ENCODE measurements at regions not wholly inside any gene's neighbourhood (a gene's known extent, or its start where the extent isn't known, plus 50 kb on each side); places are given as distances from the start of the nearest gene placed in this dataset.

DNA sequence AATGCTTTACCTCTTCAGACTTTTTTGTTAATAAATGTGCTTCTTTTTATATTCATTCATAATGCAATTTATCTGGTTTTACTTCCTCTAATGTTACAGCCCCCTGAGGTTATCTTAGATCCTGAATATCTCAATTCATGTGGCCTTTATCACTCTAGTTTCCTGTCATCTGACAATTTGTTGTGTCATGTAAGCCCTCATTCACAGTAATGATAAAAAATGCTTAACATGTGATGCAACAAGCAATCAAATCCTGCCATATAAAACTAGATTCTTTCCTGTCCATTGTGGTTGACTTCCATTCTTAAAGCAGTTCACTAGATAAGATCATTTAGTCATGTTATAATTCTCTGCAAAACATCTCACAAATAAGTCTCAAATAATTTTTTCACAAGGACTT is 991.2 kb upstream of the ACO1 start:
- in situ Hi-C loops (cut with HindIII; ENCODE audit: extremely low pct_ligation_motif_present, low pct_unique_long_range_greater_than_20kb) = no loop called here
- BruUV-seq (replicated peaks) = no TSS peak
- no peak for FAIRE-seq

More for the DNA sequence above, 991.2 kb upstream of the ACO1 start:
- no peak overlapping the region for H3K9ac ChIP-seq (ENCODE audit: insufficient read depth, low read depth, low read length)
- CTCF ChIA-PET (ENCODE audit: low intra/inter-chr PET ratio, low total read pairs) = no interaction called here
- no peak for ATAC-seq
- H3K9me3 ChIP-seq (ENCODE audit: low read length) = no peaks in the 10 kb centered on the region
- H3K4me1 ChIP-seq (ENCODE audit: insufficient read depth, low read length) = no peaks in the 10 kb centered on the region
- no peaks in the 10 kb centered on the region for H3K36me3 ChIP-seq (replicated peaks in 1 of 2; ENCODE audit: control insufficient read depth in 1 of 2, insufficient read depth in 2 of 2, low read length in 2 of 2)
- no peak overlapping the region for H3K4me3 ChIP-seq (replicated peaks in 1 of 3; ENCODE audit: insufficient read depth in 1 of 3, low read depth in 2 of 3, low read length in 3 of 3)
- POLR2A ChIA-PET = no interaction called here
- no peak for TF ChIP-seq ZSCAN9 (CRISPR knock-in tag; IDR thresholded peaks at IDR 0.05; ENCODE audit: borderline replicate concordance)
- no peak for TF ChIP-seq ZNF275 (CRISPR knock-in tag; IDR thresholded peaks at IDR 0.05; ENCODE audit: borderline replicate concordance)
- no peak for TF ChIP-seq ZNF577 (CRISPR knock-in tag; IDR thresholded peaks at IDR 0.05; ENCODE audit: borderline replicate concordance, low read depth)
- no peak for TF ChIP-seq ZNF205 (CRISPR knock-in tag; IDR thresholded peaks at IDR 0.05)
- TF ChIP-seq, protein P1, sequence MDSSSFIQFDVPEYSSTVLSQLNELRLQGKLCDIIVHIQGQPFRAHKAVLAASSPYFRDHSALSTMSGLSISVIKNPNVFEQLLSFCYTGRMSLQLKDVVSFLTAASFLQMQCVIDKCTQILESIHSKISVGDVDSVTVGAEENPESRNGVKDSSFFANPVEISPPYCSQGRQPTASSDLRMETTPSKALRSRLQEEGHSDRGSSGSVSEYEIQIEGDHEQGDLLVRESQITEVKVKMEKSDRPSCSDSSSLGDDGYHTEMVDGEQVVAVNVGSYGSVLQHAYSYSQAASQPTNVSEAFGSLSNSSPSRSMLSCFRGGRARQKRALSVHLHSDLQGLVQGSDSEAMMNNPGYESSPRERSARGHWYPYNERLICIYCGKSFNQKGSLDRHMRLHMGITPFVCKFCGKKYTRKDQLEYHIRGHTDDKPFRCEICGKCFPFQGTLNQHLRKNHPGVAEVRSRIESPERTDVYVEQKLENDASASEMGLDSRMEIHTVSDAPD (CRISPR knock-in tag; IDR thresholded peaks at IDR 0.05) = no peak
- no peak for TF ChIP-seq MIXL1 (CRISPR knock-in tag; IDR thresholded peaks at IDR 0.05)
- TF ChIP-seq ZNF224 (CRISPR knock-in tag; IDR thresholded peaks at IDR 0.05) = no peak
- no peak for TF ChIP-seq CENPT (CRISPR knock-in tag; IDR thresholded peaks at IDR 0.05; ENCODE audit: low read depth)
- TF ChIP-seq, protein P2, sequence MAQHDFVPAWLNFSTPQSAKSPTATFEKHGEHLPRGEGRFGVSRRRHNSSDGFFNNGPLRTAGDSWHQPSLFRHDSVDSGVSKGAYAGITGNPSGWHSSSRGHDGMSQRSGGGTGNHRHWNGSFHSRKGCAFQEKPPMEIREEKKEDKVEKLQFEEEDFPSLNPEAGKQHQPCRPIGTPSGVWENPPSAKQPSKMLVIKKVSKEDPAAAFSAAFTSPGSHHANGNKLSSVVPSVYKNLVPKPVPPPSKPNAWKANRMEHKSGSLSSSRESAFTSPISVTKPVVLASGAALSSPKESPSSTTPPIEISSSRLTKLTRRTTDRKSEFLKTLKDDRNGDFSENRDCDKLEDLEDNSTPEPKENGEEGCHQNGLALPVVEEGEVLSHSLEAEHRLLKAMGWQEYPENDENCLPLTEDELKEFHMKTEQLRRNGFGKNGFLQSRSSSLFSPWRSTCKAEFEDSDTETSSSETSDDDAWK (CRISPR knock-in tag; IDR thresholded peaks at IDR 0.05) = no peak
- TF ChIP-seq TFE3 (CRISPR knock-in tag; IDR thresholded peaks at IDR 0.05) = no peak
- TF ChIP-seq SNAPC2 (CRISPR knock-in tag; IDR thresholded peaks at IDR 0.05) = no peak
- no peak for TF ChIP-seq ZNF34 (CRISPR knock-in tag; IDR thresholded peaks at IDR 0.05; ENCODE audit: borderline replicate concordance)
- no peak overlapping the region for H3K4me2 ChIP-seq (ENCODE audit: low read depth, low read length)
- DNase-seq (ENCODE audit: low spot score) = no peak
- no peaks in the 10 kb centered on the region for H4K20me1 ChIP-seq (ENCODE audit: insufficient read depth, low read length)
- no peak overlapping the region for H3K27ac ChIP-seq (ENCODE audit: extremely low read length, insufficient read depth, low read length)
- intact Hi-C loops (cut with micrococcal nuclease; ENCODE audit: unreplicated experiment) = no loop called here
- H2AFZ ChIP-seq (ENCODE audit: low read length) = no peak overlapping the region
- H3K79me2 ChIP-seq (ENCODE audit: insufficient read depth, low read length) = no peaks in the 10 kb centered on the region
- no peaks in the 10 kb centered on the region for H3K27me3 ChIP-seq (ENCODE audit: control insufficient read depth in 1 of 2, insufficient read depth in 2 of 2, low read length in 2 of 2)
